Gastrocnemius medialis (tissue), 4 donors: ENCODE measurements at regions not wholly inside any gene's neighbourhood (a gene's known extent, or its start where the extent isn't known, plus 50 kb on each side); places are given as distances from the start of the nearest gene placed in this dataset.
"Not testable (repeated sequence)": the region's sequence is repeated elsewhere in the genome, so short reads cannot be mapped to it uniquely, and the experiment has no call there.

Experiments used
- ATAC-seq, 2 donors: fragments of 150-250 bp; one replicate each; pipeline ENCODE4 v1.9.1; 2016
- DNase-seq, 2 donors: peaks; one replicate each; pipeline ENCODE4 v3.0.0-alpha.2; 2019
- H3K27ac ChIP-seq, 4 donors: fragments of 200-600 bp; sonication (generic); 1 replicate in 1 of 4; 2 replicates in 3 of 4; pipeline ENCODE4 v1.5.1; 2016 to 2018; ENCODE audit warnings: mild to moderate bottlenecking in 2 of 4, moderate library complexity in 1 of 4
- H3K27me3 ChIP-seq, 3 donors: fragments of 200-600 bp; sonication (generic) in 2 of 3; 1 replicate in 1 of 3; 2 replicates in 2 of 3; pipeline versions ENCODE4 v1.5.1 to v1.6.0; 2016 to 2019; ENCODE audit warnings: mild to moderate bottlenecking in 1 of 3, moderate library complexity in 1 of 3
- H3K36me3 ChIP-seq, 2 donors: fragments of 200-600 bp; sonication (generic) in 1 of 2; one replicate each; pipeline ENCODE4 v1.5.1; 2017 to 2018
- H3K4me1 ChIP-seq, 2 donors: fragments of 200-600 bp; sonication (generic) in 1 of 2; one replicate each; pipeline ENCODE4 v1.5.1; 2016 to 2017; ENCODE audit warnings: mild to moderate bottlenecking in 2 of 2
- H3K4me3 ChIP-seq, 4 donors: fragments of 200-600 bp; sonication (generic) in 3 of 4; 1 replicate in 1 of 4; 2 replicates in 3 of 4; pipeline ENCODE4 v1.5.1; 2016 to 2019; ENCODE audit warnings: mild to moderate bottlenecking in 2 of 4
- H3K9me3 ChIP-seq, 3 donors: fragments of 200-600 bp; sonication (generic) in 2 of 3; 1 replicate in 1 of 3; 2 replicates in 2 of 3; pipeline ENCODE4 v1.5.1; 2016 to 2019
- POLR2A ChIP-seq, 2 donors: fragments of 450-650 bp; IDR thresholded peaks; one replicate each; pipeline ENCODE4 v1.6.1; 2017; ENCODE audit warnings: antibody characterized with exemption in 2 of 2, mild to moderate bottlenecking in 2 of 2, moderate library complexity in 2 of 2
- in situ Hi-C, 4 donors: fragments of 200-750 bp; cut with MboI; loops; one replicate each; pipeline versions ENCODE4 v1.15.0 to v1.8.0; 2017; ENCODE audit warnings: low sequenced_read_pairs in 4 of 4
- intact Hi-C: fragments of 100-400 bp; cut with DNase I; formaldehyde crosslinking; loops from one replicate; pipeline ENCODE4 v1.15.1; 2023; ENCODE audit warnings: low total_unique reads
- TF ChIP-seq, protein P1 (sequence below), 5 experiments: fragments of 450-650 bp in 3 of 5; fragments of 200-600 bp in 2 of 5; sonication (generic) in 2 of 5; IDR thresholded peaks in 4 of 5; conservative IDR thresholded peaks in 1 of 5; 1 replicate in 4 of 5; 2 replicates in 1 of 5; pipeline ENCODE4 v1.5.1; 2016 to 2019; ENCODE audit warnings: antibody characterized with exemption in 5 of 5, mild to moderate bottlenecking in 3 of 5, moderate library complexity in 3 of 5

- ATAC-seq (no peak), DNase-seq (no peak)
- intact Hi-C loops (no loop called here), in situ Hi-C loops (no loop called here)
- H3K4me3 ChIP-seq: no peak overlapping the region
- peaks cover 0 to 7% (median 0%) of the 10 kb centered on the region in 3 donors for H3K9me3 ChIP-seq
- no peaks in the 10 kb centered on the region for H3K4me1 ChIP-seq
- no peaks in the 10 kb centered on the region for H3K27me3 ChIP-seq
- no peak for TF ChIP-seq POLR2A (IDR thresholded peaks at IDR 0.05)
- H3K27ac ChIP-seq: no peak overlapping the region
- no peaks in the 10 kb centered on the region for H3K36me3 ChIP-seq
Observed at GRCh38 chr7:81831883-81832282, 62.0 kb upstream of the HGF start.

- H3K4me1 ChIP-seq, DNase-seq, intact Hi-C loops, H3K27me3 ChIP-seq, H3K4me3 ChIP-seq, in situ Hi-C loops, ATAC-seq, H3K9me3 ChIP-seq, H3K36me3 ChIP-seq, H3K27ac ChIP-seq: not testable (repeated sequence)
Observed at GRCh38 chr7:81829511-81829910, 59.7 kb upstream of the HGF start.

DNA sequence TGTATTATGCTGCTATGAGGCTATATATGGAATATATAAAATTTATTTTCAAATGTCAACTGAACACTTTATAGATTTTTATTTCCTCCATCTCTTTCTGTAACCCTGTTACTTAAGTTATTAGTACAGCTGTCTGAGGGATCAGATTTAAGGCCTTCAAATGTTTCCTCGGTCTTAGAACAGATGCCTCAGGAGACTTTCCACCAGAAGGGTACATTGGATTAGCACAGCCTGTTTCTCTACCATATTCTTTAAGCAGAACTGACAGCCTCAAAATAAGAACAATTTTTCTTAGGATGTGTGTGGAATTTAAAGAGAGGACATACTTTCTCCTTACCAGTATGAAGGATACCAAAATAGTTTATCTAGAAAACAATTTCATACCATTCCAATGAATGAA, 53.0 kb upstream of the HGF start:
- H3K27me3 ChIP-seq: no peaks in the 10 kb centered on the region
- H3K36me3 ChIP-seq: no peaks in the 10 kb centered on the region
- intact Hi-C loops (no loop called here), in situ Hi-C loops (no loop called here)
- no peak for DNase-seq
- H3K4me1 ChIP-seq: no peaks in the 10 kb centered on the region
- no peak overlapping the region for H3K27ac ChIP-seq
- no peak overlapping the region for H3K4me3 ChIP-seq
- no peaks in the 10 kb centered on the region for H3K9me3 ChIP-seq
- TF ChIP-seq POLR2A (IDR thresholded peaks at IDR 0.05): no peak
- TF ChIP-seq, protein P1, sequence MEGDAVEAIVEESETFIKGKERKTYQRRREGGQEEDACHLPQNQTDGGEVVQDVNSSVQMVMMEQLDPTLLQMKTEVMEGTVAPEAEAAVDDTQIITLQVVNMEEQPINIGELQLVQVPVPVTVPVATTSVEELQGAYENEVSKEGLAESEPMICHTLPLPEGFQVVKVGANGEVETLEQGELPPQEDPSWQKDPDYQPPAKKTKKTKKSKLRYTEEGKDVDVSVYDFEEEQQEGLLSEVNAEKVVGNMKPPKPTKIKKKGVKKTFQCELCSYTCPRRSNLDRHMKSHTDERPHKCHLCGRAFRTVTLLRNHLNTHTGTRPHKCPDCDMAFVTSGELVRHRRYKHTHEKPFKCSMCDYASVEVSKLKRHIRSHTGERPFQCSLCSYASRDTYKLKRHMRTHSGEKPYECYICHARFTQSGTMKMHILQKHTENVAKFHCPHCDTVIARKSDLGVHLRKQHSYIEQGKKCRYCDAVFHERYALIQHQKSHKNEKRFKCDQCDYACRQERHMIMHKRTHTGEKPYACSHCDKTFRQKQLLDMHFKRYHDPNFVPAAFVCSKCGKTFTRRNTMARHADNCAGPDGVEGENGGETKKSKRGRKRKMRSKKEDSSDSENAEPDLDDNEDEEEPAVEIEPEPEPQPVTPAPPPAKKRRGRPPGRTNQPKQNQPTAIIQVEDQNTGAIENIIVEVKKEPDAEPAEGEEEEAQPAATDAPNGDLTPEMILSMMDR (IDR thresholded peaks at IDR 0.05 in 4 of 5, conservative IDR thresholded peaks at IDR 0.05 in 1 of 5): no peak
- ATAC-seq: no peak

GRCh38 chr7:81819861-81820260, 50.0 kb upstream of the HGF start:
- no peak for DNase-seq
- no peak for ATAC-seq
- H3K27me3 ChIP-seq: no peaks in the 10 kb centered on the region
- H3K4me3 ChIP-seq: no peak overlapping the region
- H3K9me3 ChIP-seq: no peaks in the 10 kb centered on the region
- H3K36me3 ChIP-seq: no peaks in the 10 kb centered on the region
- in situ Hi-C loops (no loop called here), intact Hi-C loops (no loop called here)
- no peak overlapping the region for H3K27ac ChIP-seq
- no peaks in the 10 kb centered on the region for H3K4me1 ChIP-seq
- TF ChIP-seq, protein P1 (IDR thresholded peaks at IDR 0.05 in 4 of 5, conservative IDR thresholded peaks at IDR 0.05 in 1 of 5): no peak
- TF ChIP-seq POLR2A (IDR thresholded peaks at IDR 0.05): no peak
